Activated CD8-positive, alpha-beta T cell treated with anti-CD3 and anti-CD28 coated beads for 36 hours (primary cell): ENCODE measurements at regions not wholly inside any gene's neighbourhood (a gene's known extent, or its start where the extent isn't known, plus 50 kb on each side); places are given as distances from the start of the nearest gene placed in this dataset.
"Not testable (repeated sequence)": the region's sequence is repeated elsewhere in the genome, so short reads cannot be mapped to it uniquely, and the experiment has no call there.

Source experiments
- ATAC-seq: fragments of 200-7000 bp; cut with Tn5 transposase; one replicate; pipeline ENCODE4 v1.10.0; 2021; ENCODE audit warnings: mild to moderate bottlenecking, moderate library complexity
- CTCF ChIA-PET: fragments of 350-600 bp; sonication (Branson Sonifier 250); formaldehyde crosslinking; loops from one replicate; lab custom pipeline; 2021; ENCODE audit warnings: antibody characterized with exemption; lab: Charles Lee
- POLR2A ChIA-PET: fragments of 350-600 bp; sonication (Branson Sonifier 250); formaldehyde crosslinking; loops from one replicate; lab custom pipeline; 2021; ENCODE audit warnings: antibody characterized with exemption; lab: Charles Lee
- DNase-seq: peaks from one replicate; pipeline ENCODE4 v3.0.0-alpha.2; 2020
- H3K27ac Mint-ChIP-seq: one replicate; pipeline ENCODE4 v1.8.0; 2021; ENCODE audit warnings: mild to moderate bottlenecking, mixed read lengths
- H3K27me3 Mint-ChIP-seq: one replicate; pipeline ENCODE4 v1.8.0; 2021; ENCODE audit warnings: mixed read lengths
- H3K36me3 Mint-ChIP-seq: one replicate; pipeline ENCODE4 v1.8.0; 2021; ENCODE audit warnings: low read depth, mixed read lengths
- H3K4me1 Mint-ChIP-seq: one replicate; pipeline ENCODE4 v1.8.0; 2021; ENCODE audit warnings: low read depth, mixed read lengths
- H3K4me3 Mint-ChIP-seq: one replicate; pipeline ENCODE4 v1.8.0; 2021; ENCODE audit warnings: mild to moderate bottlenecking, moderate library complexity, mixed read lengths
- H3K9me3 Mint-ChIP-seq: one replicate; pipeline ENCODE4 v1.8.0; 2021; ENCODE audit warnings: mixed read lengths
- intact Hi-C: fragments of 100-400 bp; cut with micrococcal nuclease; formaldehyde crosslinking; loops from one replicate; pipeline ENCODE4 v1.10.0; 2022
- TF ChIP-seq, protein P1 (sequence below): fragments of 200-600 bp; IDR thresholded peaks from one replicate; pipeline ENCODE4 v1.8.0; 2022; ENCODE audit warnings: antibody characterized with exemption, mild to moderate bottlenecking

- Mint-ChIP-seq H3K9me3 (no peaks in the 10 kb centered on the region), H3K4me3 (no peak overlapping the region), H3K36me3 (no peaks in the 10 kb centered on the region), H3K4me1 (no peaks in the 10 kb centered on the region), H3K27ac (no peak overlapping the region), H3K27me3 (peaks cover 9% of the 10 kb centered on the region)
- DNase-seq (no peak), ATAC-seq (no peak)
- TF ChIP-seq, protein P1, sequence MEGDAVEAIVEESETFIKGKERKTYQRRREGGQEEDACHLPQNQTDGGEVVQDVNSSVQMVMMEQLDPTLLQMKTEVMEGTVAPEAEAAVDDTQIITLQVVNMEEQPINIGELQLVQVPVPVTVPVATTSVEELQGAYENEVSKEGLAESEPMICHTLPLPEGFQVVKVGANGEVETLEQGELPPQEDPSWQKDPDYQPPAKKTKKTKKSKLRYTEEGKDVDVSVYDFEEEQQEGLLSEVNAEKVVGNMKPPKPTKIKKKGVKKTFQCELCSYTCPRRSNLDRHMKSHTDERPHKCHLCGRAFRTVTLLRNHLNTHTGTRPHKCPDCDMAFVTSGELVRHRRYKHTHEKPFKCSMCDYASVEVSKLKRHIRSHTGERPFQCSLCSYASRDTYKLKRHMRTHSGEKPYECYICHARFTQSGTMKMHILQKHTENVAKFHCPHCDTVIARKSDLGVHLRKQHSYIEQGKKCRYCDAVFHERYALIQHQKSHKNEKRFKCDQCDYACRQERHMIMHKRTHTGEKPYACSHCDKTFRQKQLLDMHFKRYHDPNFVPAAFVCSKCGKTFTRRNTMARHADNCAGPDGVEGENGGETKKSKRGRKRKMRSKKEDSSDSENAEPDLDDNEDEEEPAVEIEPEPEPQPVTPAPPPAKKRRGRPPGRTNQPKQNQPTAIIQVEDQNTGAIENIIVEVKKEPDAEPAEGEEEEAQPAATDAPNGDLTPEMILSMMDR: no peak
- POLR2A ChIA-PET: no interaction called here
- CTCF ChIA-PET: interaction anchor here (1.8 kb wide), 1 partner anchor 54 kb away, joined by 8 read pairs; no protein-coding TSS in a partner anchor
- intact Hi-C loops: no loop called here
Measured at GRCh38 chr6:72466471-72466870, 155.4 kb upstream of the KCNQ5 start.

DNA sequence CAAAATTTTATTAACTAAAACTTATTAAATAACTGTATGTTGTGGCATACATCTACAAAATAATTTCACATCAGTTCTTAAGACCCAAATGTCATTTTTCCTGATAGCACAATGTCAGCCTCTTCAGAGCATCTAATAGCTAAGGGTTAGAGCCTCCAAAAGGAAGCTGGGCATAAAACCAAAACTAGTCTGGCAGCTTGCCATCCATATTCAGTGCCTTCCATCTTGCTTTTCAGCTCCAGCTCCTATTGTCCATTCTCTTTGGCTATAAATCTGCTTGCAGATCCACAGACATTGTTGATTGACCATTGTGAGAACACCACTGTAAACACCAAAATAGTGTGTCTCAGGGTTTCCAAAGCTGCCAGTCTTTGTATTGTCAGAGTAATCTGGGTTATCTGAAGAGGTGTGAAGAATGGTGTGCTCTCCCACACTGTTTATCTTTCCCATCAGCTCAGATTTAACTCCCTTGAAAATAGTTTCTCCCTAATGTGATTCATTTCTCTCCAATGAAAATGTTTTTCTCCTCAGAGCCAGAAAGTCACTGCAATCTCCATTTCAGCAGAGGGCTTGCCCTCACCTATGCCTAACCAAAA, 154.8 kb upstream of the KCNQ5 start:
- no peak for ATAC-seq
- H3K27me3 Mint-ChIP-seq: peaks cover 9% of the 10 kb centered on the region

DNA sequence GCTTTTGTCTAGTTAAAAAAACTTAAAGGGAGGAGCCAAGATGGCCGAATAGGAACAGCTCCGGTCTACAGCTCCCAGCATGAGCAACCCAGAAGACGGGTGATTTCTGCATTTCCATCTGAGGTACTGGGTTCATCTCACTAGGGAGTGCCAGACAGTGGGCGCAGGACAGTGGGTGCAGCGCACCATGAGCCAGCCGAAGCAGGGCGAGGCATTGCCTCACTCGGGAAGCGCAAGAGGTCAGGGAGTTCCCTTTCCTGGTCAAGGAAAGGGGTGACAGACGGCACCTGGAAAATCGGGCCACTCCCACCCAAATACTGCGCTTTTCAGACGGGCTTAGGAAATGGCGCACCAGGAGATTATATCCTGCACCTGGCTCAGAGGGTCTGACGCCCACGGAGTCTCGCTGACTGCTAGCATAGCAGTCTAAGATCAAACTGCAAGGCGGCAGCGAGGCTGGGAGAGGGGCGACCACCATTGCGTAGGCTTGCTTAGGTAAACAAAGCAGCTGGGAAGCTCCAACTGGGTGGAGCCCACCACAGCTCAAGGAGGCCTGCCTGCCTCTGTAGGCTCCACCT, 152.4 kb upstream of the KCNQ5 start:
- intact Hi-C loops, H3K4me1 Mint-ChIP-seq, DNase-seq, H3K36me3 Mint-ChIP-seq, H3K27me3 Mint-ChIP-seq, H3K4me3 Mint-ChIP-seq, ATAC-seq, H3K9me3 Mint-ChIP-seq, CTCF ChIA-PET, POLR2A ChIA-PET, H3K27ac Mint-ChIP-seq: not testable (repeated sequence)

More for the DNA sequence above, 154.8 kb upstream of the KCNQ5 start:
- POLR2A ChIA-PET: interaction anchor here (0.7 kb wide), 1 partner anchor 359 kb away, joined by 3 read pairs; no protein-coding TSS in a partner anchor
- intact Hi-C loops: no loop called here
- Mint-ChIP-seq H3K9me3 (no peaks in the 10 kb centered on the region), H3K27ac (no peak overlapping the region), H3K4me1 (no peaks in the 10 kb centered on the region), H3K36me3 (no peaks in the 10 kb centered on the region), H3K4me3 (no peak overlapping the region)
- TF ChIP-seq, protein P1: no peak
- CTCF ChIA-PET: interaction anchor here (1.8 kb wide), 1 partner anchor 55 kb away, joined by 8 read pairs; no protein-coding TSS in a partner anchor
- DNase-seq: no peak

DNA sequence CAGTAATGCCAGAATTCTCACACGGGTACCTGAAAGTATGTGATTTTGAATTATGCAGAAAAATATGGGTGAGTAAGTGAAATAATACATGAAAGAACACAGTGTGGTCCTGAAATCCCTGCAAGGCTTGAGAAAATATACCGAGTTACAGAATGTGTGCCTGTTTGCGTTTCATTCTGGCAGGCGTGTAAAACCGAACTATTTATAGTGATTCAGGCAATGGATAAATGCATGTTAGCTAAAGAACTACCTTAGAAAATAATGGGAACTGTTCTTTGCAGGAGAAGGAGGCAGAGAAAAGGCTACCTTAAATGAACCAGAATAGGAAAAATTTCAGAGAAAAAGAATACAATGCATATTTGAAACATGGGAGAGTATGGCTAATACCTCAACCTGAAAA, 145.8 kb upstream of the KCNQ5 start:
- Mint-ChIP-seq H3K36me3 (no peaks in the 10 kb centered on the region), H3K9me3 (no peaks in the 10 kb centered on the region), H3K27me3 (peaks cover 4% of the 10 kb centered on the region), H3K4me1 (no peaks in the 10 kb centered on the region), H3K4me3 (no peak overlapping the region), H3K27ac (no peak overlapping the region)
- ChIA-PET CTCF (no interaction called here), POLR2A (no interaction called here)
- ATAC-seq: no peak
- no peak for DNase-seq
- intact Hi-C loops: no loop called here
- TF ChIP-seq, protein P1: no peak

DNA sequence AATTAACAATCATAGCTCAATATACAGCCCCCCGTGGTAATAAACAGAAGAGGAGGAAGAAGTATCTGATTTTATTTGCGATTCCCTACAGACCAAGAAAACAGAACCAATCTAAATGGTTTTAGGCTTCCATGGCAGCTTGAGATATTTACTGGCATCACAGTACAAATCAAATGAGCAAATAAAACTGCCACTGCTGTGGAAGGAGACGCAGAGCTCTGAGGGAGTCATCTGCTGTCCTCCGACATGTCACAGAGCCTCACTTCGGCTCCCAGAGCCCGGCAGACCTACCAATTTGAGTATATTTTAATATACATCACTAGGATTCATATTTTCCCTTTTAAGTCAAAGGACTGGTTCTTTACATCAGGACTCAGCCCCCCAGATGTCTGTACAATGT, 145.2 kb upstream of the KCNQ5 start:
- ATAC-seq (no peak), DNase-seq (no peak)
- peaks cover 2% of the 10 kb centered on the region for H3K27me3 Mint-ChIP-seq
- ChIA-PET POLR2A (no interaction called here), CTCF (interaction anchor here (1.1 kb wide), 1 partner anchor 16 kb away, joined by 3 read pairs; no protein-coding TSS in a partner anchor)
- H3K27ac Mint-ChIP-seq: no peak overlapping the region
- intact Hi-C loops: no loop called here
- no peaks in the 10 kb centered on the region for H3K4me1 Mint-ChIP-seq
- no peak overlapping the region for H3K4me3 Mint-ChIP-seq
- H3K36me3 Mint-ChIP-seq: no peaks in the 10 kb centered on the region
- TF ChIP-seq, protein P1: no peak
- no peaks in the 10 kb centered on the region for H3K9me3 Mint-ChIP-seq
